ENCODE measurements at regions not wholly inside any gene's neighbourhood (a gene's known extent, or its start where the extent isn't known, plus 50 kb on each side); places are given as distances from the start of the nearest gene placed in this dataset.

GRCh38 chr11:86745571-86745970 lies 54.8 kb upstream of the PRSS23 start:
- TF ChIP-seq CTCF (IDR thresholded peaks at IDR 0.05) = no peak
- TF ChIP-seq POLR2A (IDR thresholded peaks at IDR 0.05) = no peak

All from body of pancreas (tissue), 4 donors.